ENCODE measurements at regions not wholly inside any gene's neighbourhood (a gene's known extent, or its start where the extent isn't known, plus 50 kb on each side); places are given as distances from the start of the nearest gene placed in this dataset.
A peak's percentile ranks its signal among the peaks of the same experiment; 100 is the strongest.

- no peaks in the 10 kb centered on the region for H3K9me3 ChIP-seq
- intact Hi-C loops (cut with DNase I): no loop called here
Measured at GRCh38 chr17:17402558-17402957, 74.2 kb upstream of the MED9 start.

GRCh38 chr17:17403065-17403464 lies 73.7 kb upstream of the MED9 start:
- no peak for DNase-seq
- H3K36me3 ChIP-seq: no peaks in the 10 kb centered on the region
- intact Hi-C loops (cut with DNase I): no loop called here
- H3K4me1 ChIP-seq: no peaks in the 10 kb centered on the region
- no peak for TF ChIP-seq CTCF (IDR thresholded peaks at IDR 0.05)
- no peak overlapping the region for H3K27ac ChIP-seq
- H3K27me3 ChIP-seq: no peaks in the 10 kb centered on the region
- H3K9ac ChIP-seq (ENCODE audit: low read depth in 2 of 2, low read length in 2 of 2): no peak overlapping the region
- no peak overlapping the region for H3K4me3 ChIP-seq
- no peaks in the 10 kb centered on the region for H3K9me3 ChIP-seq

More at GRCh38 chr17:17402558-17402957, 74.2 kb upstream of the MED9 start:
- Histone ChIP-seq H3K9ac (ENCODE audit: low read depth in 2 of 2, low read length in 2 of 2) (no peak overlapping the region), H3K4me1 (no peaks in the 10 kb centered on the region), H3K27ac (no peak overlapping the region), H3K36me3 (no peaks in the 10 kb centered on the region), H3K27me3 (no peaks in the 10 kb centered on the region), H3K4me3 (no peak overlapping the region)
- TF ChIP-seq CTCF (IDR thresholded peaks at IDR 0.05): no peak
- DNase-seq: no peak

GRCh38 chr17:17403899-17404576 lies 72.8 kb upstream of the MED9 start:
- H3K4me3 ChIP-seq: no peak overlapping the region
- intact Hi-C loops (cut with DNase I): no loop called here
- no peak overlapping the region for H3K27ac ChIP-seq
- no peak for TF ChIP-seq CTCF (IDR thresholded peaks at IDR 0.05)
- no peaks in the 10 kb centered on the region for H3K9me3 ChIP-seq
- H3K27me3 ChIP-seq: no peaks in the 10 kb centered on the region
- no peak for DNase-seq
- H3K9ac ChIP-seq (ENCODE audit: low read depth in 2 of 2, low read length in 2 of 2): peak overlapping the region in 1 of 2 donors; percentile 43
- H3K36me3 ChIP-seq: no peaks in the 10 kb centered on the region
- no peaks in the 10 kb centered on the region for H3K4me1 ChIP-seq

GRCh38 chr17:17405673-17406072 lies 71.1 kb upstream of the MED9 start:
- intact Hi-C loops (cut with DNase I): no loop called here
- DNase-seq: no peak
- Histone ChIP-seq H3K4me3 (no peak overlapping the region), H3K27me3 (no peaks in the 10 kb centered on the region), H3K9me3 (no peaks in the 10 kb centered on the region), H3K36me3 (no peaks in the 10 kb centered on the region), H3K4me1 (no peaks in the 10 kb centered on the region), H3K9ac (ENCODE audit: low read depth in 2 of 2, low read length in 2 of 2) (no peak overlapping the region), H3K27ac (no peak overlapping the region)
- TF ChIP-seq CTCF (IDR thresholded peaks at IDR 0.05): no peak

- Histone ChIP-seq H3K9ac (ENCODE audit: low read depth in 2 of 2, low read length in 2 of 2) (no peak overlapping the region), H3K4me1 (no peaks in the 10 kb centered on the region), H3K27ac (no peak overlapping the region), H3K9me3 (no peaks in the 10 kb centered on the region), H3K27me3 (no peaks in the 10 kb centered on the region), H3K4me3 (no peak overlapping the region), H3K36me3 (no peaks in the 10 kb centered on the region)
- no peak for TF ChIP-seq CTCF (IDR thresholded peaks at IDR 0.05)
- intact Hi-C loops (cut with DNase I): no loop called here
- DNase-seq: no peak
Measured at GRCh38 chr17:17406225-17406624, 70.6 kb upstream of the MED9 start.
